HepG2 (cell line): ENCODE measurements at regions not wholly inside any gene's neighbourhood (a gene's known extent, or its start where the extent isn't known, plus 50 kb on each side); places are given as distances from the start of the nearest gene placed in this dataset.

Source experiments
- CAMTA2 ChIP-seq: sonication (generic); formaldehyde crosslinking; IDR thresholded peaks from 2 replicates; pipeline ENCODE4 v1.4.0; 2020; ENCODE audit warnings: mild to moderate bottlenecking, missing genetic modification reagents, borderline replicate concordance
- FOXJ3 ChIP-seq: sonication (generic); formaldehyde crosslinking; IDR thresholded peaks from 2 replicates; pipeline ENCODE4 v1.4.0; 2020; ENCODE audit warnings: missing genetic modification reagents, mild to moderate bottlenecking, borderline replicate concordance
- NR2F6 ChIP-seq, 2 experiments: IDR thresholded peaks; 2 replicates each; pipeline ENCODE4 v1.6.1; 2016; ENCODE audit warnings: antibody characterized with exemption in 1 of 2, mild to moderate bottlenecking in 1 of 2
- POGK ChIP-seq: sonication (generic); formaldehyde crosslinking; conservative IDR thresholded peaks from 2 replicates; pipeline ENCODE4 v1.8.0; 2022; ENCODE audit warnings: mild to moderate bottlenecking, moderate library complexity, missing genetic modification reagents
- SCMH1 ChIP-seq: sonication (generic); formaldehyde crosslinking; IDR thresholded peaks from 2 replicates; pipeline ENCODE4 v1.9.0; 2021; ENCODE audit warnings: missing genetic modification reagents, mild to moderate bottlenecking, borderline replicate concordance
- TARDBP ChIP-seq: sonication (generic); formaldehyde crosslinking; IDR thresholded peaks from 2 replicates; pipeline ENCODE4 v1.8.0; 2022; ENCODE audit warnings: mild to moderate bottlenecking, missing genetic modification reagents
- THAP11 ChIP-seq: IDR thresholded peaks from 2 replicates; pipeline ENCODE4 v1.6.1; 2016; ENCODE audit warnings: missing biosample characterization, missing genetic modification reagents
- THRA ChIP-seq: sonication (generic); formaldehyde crosslinking; IDR thresholded peaks from 2 replicates; pipeline ENCODE4 v1.4.0; 2020; ENCODE audit warnings: missing genetic modification reagents, borderline replicate concordance
- USF2 ChIP-seq, 2 experiments: sonication (generic) in 1 of 2; formaldehyde crosslinking in 1 of 2; IDR thresholded peaks; 2 replicates each; pipeline versions ENCODE4 v1.5.1 to v1.6.1; 2011 to 2020; ENCODE audit warnings: borderline replicate concordance in 1 of 2, low read depth in 1 of 2, low read length in 1 of 2, mild to moderate bottlenecking in 1 of 2, missing genetic modification reagents in 1 of 2, moderate library complexity in 1 of 2
- ZFP36L1 ChIP-seq: sonication (generic); formaldehyde crosslinking; IDR thresholded peaks from 2 replicates; pipeline ENCODE4 v1.8.0; 2022; ENCODE audit warnings: mild to moderate bottlenecking, missing genetic modification reagents, moderate library complexity
- ZNF224 ChIP-seq: sonication (generic); formaldehyde crosslinking; IDR thresholded peaks from 2 replicates; pipeline ENCODE4 v1.5.0; 2020; ENCODE audit warnings: mild to moderate bottlenecking, missing genetic modification reagents
- ZNF235 ChIP-seq: sonication (generic); formaldehyde crosslinking; IDR thresholded peaks from 2 replicates; pipeline ENCODE4 v1.8.1; 2023; ENCODE audit warnings: mild to moderate bottlenecking, missing genetic modification reagents, borderline replicate concordance
- ZNF317 ChIP-seq: sonication (generic); formaldehyde crosslinking; IDR thresholded peaks from 2 replicates; pipeline ENCODE4 v1.5.0; 2020; ENCODE audit warnings: mild to moderate bottlenecking, missing genetic modification reagents
- ZNF329 ChIP-seq: sonication (generic); formaldehyde crosslinking; IDR thresholded peaks from 2 replicates; pipeline ENCODE4 v1.9.0; 2021; ENCODE audit warnings: low read depth, mild to moderate bottlenecking, missing genetic modification reagents
- ZNF468 ChIP-seq: sonication (generic); formaldehyde crosslinking; IDR thresholded peaks from 2 replicates; pipeline ENCODE4 v1.8.0; 2022; ENCODE audit warnings: mild to moderate bottlenecking, moderate library complexity, missing genetic modification reagents
- ZNF644 ChIP-seq: IDR thresholded peaks from 2 replicates; pipeline ENCODE4 v1.6.1; 2016; ENCODE audit warnings: low read depth
- ZNF782 ChIP-seq: sonication (generic); formaldehyde crosslinking; IDR thresholded peaks from 2 replicates; pipeline ENCODE4 v1.4.0; 2020; ENCODE audit warnings: missing genetic modification reagents, mild to moderate bottlenecking, borderline replicate concordance
- TF ChIP-seq, protein P1 (sequence below), 2 experiments: sonication (generic) in 1 of 2; formaldehyde crosslinking in 1 of 2; IDR thresholded peaks; 2 replicates each; pipeline versions ENCODE4 v1.4.0 to v1.6.1; 2018 to 2020; ENCODE audit warnings: missing genetic modification reagents in 2 of 2, borderline replicate concordance in 1 of 2, low read depth in 1 of 2, mild to moderate bottlenecking in 1 of 2, missing biosample characterization in 1 of 2
- TF ChIP-seq, protein P2 (sequence below): IDR thresholded peaks from 2 replicates; pipeline ENCODE4 v1.6.1; 2012; ENCODE audit warnings: inconsistent platforms
- TF ChIP-seq, protein P3 (sequence below): sonication (generic); formaldehyde crosslinking; IDR thresholded peaks from 2 replicates; pipeline ENCODE4 v1.4.0; 2020; ENCODE audit warnings: missing genetic modification reagents

- TF ChIP-seq POGK (CRISPR knock-in tag), result peak; percentile 65; the same call in 1 of the 2 replicates
- no peak for TF ChIP-seq ZFP36L1 (CRISPR knock-in tag)
- no peak for TF ChIP-seq ZNF235
- peak; percentile 73; the same call in 1 of the 2 replicates for TF ChIP-seq CAMTA2 (CRISPR knock-in tag)
- peak; percentile 58 for TF ChIP-seq NR2F6 (IDR thresholded peaks at IDR 0.05)
- peak; percentile 53; the same call in 1 of the 2 replicates for TF ChIP-seq NR2F6 (CRISPR knock-in tag; IDR thresholded peaks at IDR 0.05)
- TF ChIP-seq, protein P1, sequence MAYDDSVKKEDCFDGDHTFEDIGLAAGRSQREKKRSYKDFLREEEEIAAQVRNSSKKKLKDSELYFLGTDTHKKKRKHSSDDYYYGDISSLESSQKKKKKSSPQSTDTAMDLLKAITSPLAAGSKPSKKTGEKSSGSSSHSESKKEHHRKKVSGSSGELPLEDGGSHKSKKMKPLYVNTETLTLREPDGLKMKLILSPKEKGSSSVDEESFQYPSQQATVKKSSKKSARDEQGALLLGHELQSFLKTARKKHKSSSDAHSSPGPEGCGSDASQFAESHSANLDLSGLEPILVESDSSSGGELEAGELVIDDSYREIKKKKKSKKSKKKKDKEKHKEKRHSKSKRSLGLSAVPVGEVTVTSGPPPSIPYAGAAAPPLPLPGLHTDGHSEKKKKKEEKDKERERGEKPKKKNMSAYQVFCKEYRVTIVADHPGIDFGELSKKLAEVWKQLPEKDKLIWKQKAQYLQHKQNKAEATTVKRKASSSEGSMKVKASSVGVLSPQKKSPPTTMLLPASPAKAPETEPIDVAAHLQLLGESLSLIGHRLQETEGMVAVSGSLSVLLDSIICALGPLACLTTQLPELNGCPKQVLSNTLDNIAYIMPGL (CRISPR knock-in tag; IDR thresholded peaks at IDR 0.05; ENCODE audit: borderline replicate concordance in 1 of 2, low read depth in 1 of 2), result peak; percentile 41 to 72; a peak in 2 of 4 replicates
- TF ChIP-seq SCMH1 (CRISPR knock-in tag), result no peak
- TF ChIP-seq ZNF329, result no peak
- peak; percentile 46; the same call in 1 of the 2 replicates for TF ChIP-seq FOXJ3 (CRISPR knock-in tag)
- no peak for TF ChIP-seq ZNF224
- peak; percentile 13; the same call in 1 of the 2 replicates for TF ChIP-seq THRA (CRISPR knock-in tag)
- peak; percentile 52; the same call in 1 of the 2 replicates for TF ChIP-seq TARDBP (CRISPR knock-in tag)
- TF ChIP-seq THAP11, result peak; percentile 50; the same call in 1 of the 2 replicates
- peak; percentile 74 for TF ChIP-seq ZNF317 (CRISPR knock-in tag)
- no peak for TF ChIP-seq ZNF468 (CRISPR knock-in tag)
- peak; percentile 38; the same call in 1 of the 2 replicates for TF ChIP-seq USF2 (IDR thresholded peaks at IDR 0.05; ENCODE audit: low read depth, low read length)
- no peak for TF ChIP-seq USF2 (CRISPR knock-in tag; IDR thresholded peaks at IDR 0.05; ENCODE audit: borderline replicate concordance)
- TF ChIP-seq ZNF644 (CRISPR knock-in tag), result peak; percentile 95
- TF ChIP-seq, protein P2, sequence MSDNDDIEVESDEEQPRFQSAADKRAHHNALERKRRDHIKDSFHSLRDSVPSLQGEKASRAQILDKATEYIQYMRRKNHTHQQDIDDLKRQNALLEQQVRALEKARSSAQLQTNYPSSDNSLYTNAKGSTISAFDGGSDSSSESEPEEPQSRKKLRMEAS, result peak; percentile 62; the same call in 1 of the 2 replicates
- TF ChIP-seq, protein P3, sequence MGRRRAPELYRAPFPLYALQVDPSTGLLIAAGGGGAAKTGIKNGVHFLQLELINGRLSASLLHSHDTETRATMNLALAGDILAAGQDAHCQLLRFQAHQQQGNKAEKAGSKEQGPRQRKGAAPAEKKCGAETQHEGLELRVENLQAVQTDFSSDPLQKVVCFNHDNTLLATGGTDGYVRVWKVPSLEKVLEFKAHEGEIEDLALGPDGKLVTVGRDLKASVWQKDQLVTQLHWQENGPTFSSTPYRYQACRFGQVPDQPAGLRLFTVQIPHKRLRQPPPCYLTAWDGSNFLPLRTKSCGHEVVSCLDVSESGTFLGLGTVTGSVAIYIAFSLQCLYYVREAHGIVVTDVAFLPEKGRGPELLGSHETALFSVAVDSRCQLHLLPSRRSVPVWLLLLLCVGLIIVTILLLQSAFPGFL (CRISPR knock-in tag), result no peak
- TF ChIP-seq ZNF782 (CRISPR knock-in tag), result peak; percentile 37; the same call in 1 of the 2 replicates
Observed at GRCh38 chr17:51435641-51436091, 175.3 kb downstream of the UTP18 start (continued).
